Cardiac muscle cell (in vitro differentiated cells and primary cell): ENCODE measurements at regions not wholly inside any gene's neighbourhood (a gene's known extent, or its start where the extent isn't known, plus 50 kb on each side); places are given as distances from the start of the nearest gene placed in this dataset.

Experiments
- DNase-seq, 2 donors: peaks; one replicate each; pipeline versions ENCODE4 v3.0.0 to v3.0.0-alpha.2; 2010 to 2017; ENCODE audit warnings: low read depth in 1 of 2, low spot score in 1 of 2
- H3K27ac ChIP-seq: fragments of 200-600 bp; sonication (generic); 2 replicates; pipeline ENCODE4 v1.5.1; 2016
- H3K27me3 ChIP-seq: fragments of 200-600 bp; sonication (generic); 2 replicates; pipeline ENCODE4 v1.6.0; 2016; ENCODE audit warnings: control low read depth
- H3K36me3 ChIP-seq: fragments of 200-600 bp; sonication (generic); 2 replicates; pipeline ENCODE4 v1.5.1; 2016; ENCODE audit warnings: control low read depth
- H3K4me1 ChIP-seq: fragments of 200-600 bp; sonication (generic); 2 replicates; pipeline ENCODE4 v1.8.1; 2017; ENCODE audit warnings: low read depth, mild to moderate bottlenecking, mixed run types
- H3K4me3 ChIP-seq: fragments of 200-600 bp; sonication (generic); 2 replicates; pipeline ENCODE4 v1.5.1; 2016; ENCODE audit warnings: mild to moderate bottlenecking
- H3K9me3 ChIP-seq: fragments of 200-600 bp; sonication (generic); 2 replicates; pipeline ENCODE4 v1.5.1; 2017; ENCODE audit warnings: low read depth, mild to moderate bottlenecking, control low read depth
- TF ChIP-seq, protein P1 (sequence below): IDR thresholded peaks from 2 replicates; pipeline ENCODE4 v1.5.1; 2012; ENCODE audit warnings: low read depth, mild to moderate bottlenecking, low read length

DNA sequence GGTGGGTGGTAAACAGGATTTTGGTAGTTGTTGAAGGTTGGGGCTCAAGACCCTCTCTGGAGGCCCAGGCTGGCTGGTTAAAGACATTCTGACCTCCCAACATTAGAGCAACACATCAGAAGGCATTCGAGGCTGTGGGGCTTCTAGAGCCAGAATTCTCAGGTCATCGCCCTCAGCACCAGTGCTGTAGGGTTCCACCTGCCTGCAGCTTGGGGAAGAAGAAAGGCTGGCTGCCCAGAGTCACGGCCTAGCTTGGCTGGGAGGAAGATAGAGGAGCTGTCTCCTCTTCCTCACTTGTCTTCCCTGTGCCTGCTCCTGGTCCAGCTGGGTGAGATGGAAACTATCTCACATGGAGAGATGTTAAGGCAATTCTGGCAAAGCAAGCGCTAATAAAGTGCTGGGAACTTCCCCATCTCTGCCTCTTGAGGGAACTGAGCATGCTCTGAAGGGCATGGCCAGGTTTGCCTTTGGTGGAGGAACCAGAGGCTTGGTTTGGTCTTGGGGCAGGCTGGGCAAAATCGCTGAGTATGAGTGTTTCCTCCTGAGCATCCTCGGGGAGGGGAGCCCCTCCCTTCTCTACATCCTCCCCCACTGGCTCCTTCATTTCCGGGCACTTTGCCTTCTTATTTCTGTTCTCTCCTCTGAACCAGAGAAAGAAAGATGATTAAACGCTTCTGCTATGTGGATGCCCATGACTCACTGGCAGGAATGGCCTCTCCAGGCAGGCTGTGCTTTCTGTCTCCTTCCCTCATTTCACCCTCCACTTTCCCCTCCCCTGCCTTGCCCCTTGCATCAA is 509.0 kb upstream of the PODXL start:
- Histone ChIP-seq H3K9me3 (no peaks in the 10 kb centered on the region), H3K27ac (no peak overlapping the region)

GRCh38 chr7:132063800-132064199 is 507.4 kb upstream of the PODXL start:
- TF ChIP-seq, protein P1, sequence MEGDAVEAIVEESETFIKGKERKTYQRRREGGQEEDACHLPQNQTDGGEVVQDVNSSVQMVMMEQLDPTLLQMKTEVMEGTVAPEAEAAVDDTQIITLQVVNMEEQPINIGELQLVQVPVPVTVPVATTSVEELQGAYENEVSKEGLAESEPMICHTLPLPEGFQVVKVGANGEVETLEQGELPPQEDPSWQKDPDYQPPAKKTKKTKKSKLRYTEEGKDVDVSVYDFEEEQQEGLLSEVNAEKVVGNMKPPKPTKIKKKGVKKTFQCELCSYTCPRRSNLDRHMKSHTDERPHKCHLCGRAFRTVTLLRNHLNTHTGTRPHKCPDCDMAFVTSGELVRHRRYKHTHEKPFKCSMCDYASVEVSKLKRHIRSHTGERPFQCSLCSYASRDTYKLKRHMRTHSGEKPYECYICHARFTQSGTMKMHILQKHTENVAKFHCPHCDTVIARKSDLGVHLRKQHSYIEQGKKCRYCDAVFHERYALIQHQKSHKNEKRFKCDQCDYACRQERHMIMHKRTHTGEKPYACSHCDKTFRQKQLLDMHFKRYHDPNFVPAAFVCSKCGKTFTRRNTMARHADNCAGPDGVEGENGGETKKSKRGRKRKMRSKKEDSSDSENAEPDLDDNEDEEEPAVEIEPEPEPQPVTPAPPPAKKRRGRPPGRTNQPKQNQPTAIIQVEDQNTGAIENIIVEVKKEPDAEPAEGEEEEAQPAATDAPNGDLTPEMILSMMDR: no peak
- H3K36me3 ChIP-seq: no peaks in the 10 kb centered on the region
- no peaks in the 10 kb centered on the region for H3K9me3 ChIP-seq
- no peak overlapping the region for H3K27ac ChIP-seq
- no peak for DNase-seq
- H3K27me3 ChIP-seq: no peaks in the 10 kb centered on the region
- H3K4me1 ChIP-seq: peaks cover 8% of the 10 kb centered on the region
- H3K4me3 ChIP-seq: no peak overlapping the region

More for the DNA sequence above, 509.0 kb upstream of the PODXL start:
- Histone ChIP-seq H3K4me3 (no peak overlapping the region), H3K27me3 (no peaks in the 10 kb centered on the region), H3K36me3 (no peaks in the 10 kb centered on the region), H3K4me1 (peaks cover 8% of the 10 kb centered on the region)
- peak in 1 of 2 donors; percentile 95 for DNase-seq
- TF ChIP-seq, protein P1: no peak

- H3K9me3 ChIP-seq: no peaks in the 10 kb centered on the region
- H3K36me3 ChIP-seq: no peaks in the 10 kb centered on the region
- H3K27ac ChIP-seq: no peak overlapping the region
- TF ChIP-seq, protein P1: no peak
- H3K4me1 ChIP-seq: peaks cover 5% of the 10 kb centered on the region
- H3K4me3 ChIP-seq: no peak overlapping the region
- DNase-seq: no peak
- no peaks in the 10 kb centered on the region for H3K27me3 ChIP-seq
These were observed 505.5 kb upstream of the PODXL start for GRCh38 chr7:132061937-132062336.

DNA sequence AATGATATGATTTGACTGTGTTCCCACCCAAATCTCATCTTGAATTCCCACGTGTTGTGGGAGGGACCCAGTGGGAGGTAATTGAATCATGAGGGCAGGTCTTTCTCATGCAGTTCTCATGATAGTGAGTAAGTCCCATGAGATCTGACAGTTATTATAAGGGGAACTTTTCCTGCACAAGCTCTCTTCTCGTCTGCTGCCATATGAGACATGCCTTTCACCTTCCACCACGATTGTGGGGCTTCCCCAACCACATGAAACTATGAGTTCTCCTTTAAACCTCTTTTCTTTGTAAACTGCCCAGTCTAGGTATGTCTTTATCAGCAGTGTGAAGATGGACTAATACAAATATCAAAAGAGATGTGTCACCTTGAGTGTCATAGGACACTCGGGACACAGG is 502.7 kb upstream of the PODXL start:
- TF ChIP-seq, protein P1: no peak
- no peak for DNase-seq
- no peaks in the 10 kb centered on the region for H3K4me1 ChIP-seq
- H3K36me3 ChIP-seq: no peaks in the 10 kb centered on the region
- H3K27me3 ChIP-seq: no peaks in the 10 kb centered on the region
- no peaks in the 10 kb centered on the region for H3K9me3 ChIP-seq
- no peak overlapping the region for H3K4me3 ChIP-seq
- no peak overlapping the region for H3K27ac ChIP-seq

DNA sequence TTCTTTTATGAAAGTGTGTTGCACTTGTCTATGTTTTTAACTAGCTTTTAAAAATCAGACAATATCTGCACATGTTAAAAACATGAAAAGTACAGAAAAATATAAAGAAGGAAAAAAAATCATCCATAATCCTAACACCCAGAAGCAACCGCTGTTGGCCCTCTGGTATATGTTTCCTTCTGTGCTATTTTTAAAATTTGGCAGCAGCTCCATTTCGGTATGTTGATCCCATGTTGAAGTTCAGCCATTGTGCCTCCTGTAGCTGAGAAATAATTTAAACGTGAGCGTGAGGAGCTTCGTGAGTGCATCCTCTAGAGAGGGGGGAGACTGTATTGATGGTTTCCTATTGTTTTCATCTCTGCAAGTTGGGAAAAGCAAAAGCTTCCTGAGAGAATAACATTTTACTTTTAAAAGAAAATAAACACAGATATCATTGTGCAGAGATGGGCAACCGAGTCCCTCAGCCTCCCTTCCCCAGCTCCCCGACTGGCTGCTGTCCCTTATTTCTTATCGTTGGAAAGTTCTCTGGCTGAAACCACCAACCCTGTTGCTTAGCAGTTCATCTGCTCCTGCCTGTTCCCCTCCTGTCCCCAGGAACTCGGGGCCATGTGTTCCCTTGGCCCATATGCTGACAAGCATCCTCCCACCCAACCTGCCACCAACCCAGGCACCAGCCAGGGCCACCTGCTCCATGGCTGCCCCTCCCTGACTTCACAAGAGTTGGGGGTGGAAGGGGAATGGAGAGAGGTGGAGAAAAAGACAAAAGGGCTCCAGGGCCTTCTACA is 499.1 kb upstream of the PODXL start:
- H3K27me3 ChIP-seq: no peaks in the 10 kb centered on the region
- no peak for DNase-seq
- TF ChIP-seq, protein P1: no peak
- H3K4me3 ChIP-seq: no peak overlapping the region
- no peaks in the 10 kb centered on the region for H3K36me3 ChIP-seq
- no peaks in the 10 kb centered on the region for H3K4me1 ChIP-seq
- no peaks in the 10 kb centered on the region for H3K9me3 ChIP-seq
- no peak overlapping the region for H3K27ac ChIP-seq
